HG03097 (cell line): ENCODE measurements at regions not wholly inside any gene's neighbourhood (a gene's known extent, or its start where the extent isn't known, plus 50 kb on each side); places are given as distances from the start of the nearest gene placed in this dataset.
"Not testable (repeated sequence)": the region's sequence is repeated elsewhere in the genome, so short reads cannot be mapped to it uniquely, and the experiment has no call there.

Source experiments
- ATAC-seq: cut with Tn5 transposase; IDR thresholded peaks from one replicate; pipeline ENCODE4 v1.9.1; 2021; ENCODE audit not compliant: unreplicated experiment, low FRiP score

DNA sequence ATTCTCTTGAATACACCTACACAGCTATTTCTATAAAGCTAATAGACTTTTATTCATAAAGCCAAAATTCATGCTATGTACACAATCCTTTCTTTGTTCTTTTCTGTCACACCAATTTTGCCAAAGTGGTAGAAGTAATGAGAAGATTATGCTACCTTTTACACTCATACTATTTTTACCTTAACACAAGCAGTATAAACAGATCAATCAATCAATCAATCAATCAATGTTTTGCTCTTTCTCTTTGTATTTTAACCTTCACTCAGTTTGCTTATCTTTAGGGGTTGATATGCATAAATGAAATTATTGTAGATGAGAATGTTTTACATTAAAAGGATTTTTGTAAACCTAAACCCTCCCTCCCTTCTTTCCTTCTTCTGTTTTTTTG, 878.6 kb downstream of the RAPGEF2 start:
- ATAC-seq, result no peak

DNA sequence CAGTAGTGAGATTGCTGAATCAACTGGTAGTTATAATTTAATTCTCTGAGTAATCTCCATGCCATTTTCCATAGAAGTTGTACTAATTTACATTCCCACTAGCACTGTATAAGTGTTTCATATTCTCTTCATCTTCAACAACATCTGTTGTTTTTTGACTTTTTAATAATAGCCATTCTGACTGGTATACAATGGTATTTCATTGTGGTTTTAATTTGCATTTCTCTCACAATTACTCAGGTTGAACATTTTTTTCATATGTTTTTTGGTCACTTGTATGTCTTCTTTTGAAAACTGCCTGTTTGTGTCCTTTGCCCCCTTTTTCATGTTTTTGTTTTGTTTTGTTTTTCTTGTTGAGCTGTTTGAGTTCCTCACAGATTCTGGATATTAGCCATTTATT, 880.2 kb downstream of the RAPGEF2 start:
- no peak for ATAC-seq

DNA sequence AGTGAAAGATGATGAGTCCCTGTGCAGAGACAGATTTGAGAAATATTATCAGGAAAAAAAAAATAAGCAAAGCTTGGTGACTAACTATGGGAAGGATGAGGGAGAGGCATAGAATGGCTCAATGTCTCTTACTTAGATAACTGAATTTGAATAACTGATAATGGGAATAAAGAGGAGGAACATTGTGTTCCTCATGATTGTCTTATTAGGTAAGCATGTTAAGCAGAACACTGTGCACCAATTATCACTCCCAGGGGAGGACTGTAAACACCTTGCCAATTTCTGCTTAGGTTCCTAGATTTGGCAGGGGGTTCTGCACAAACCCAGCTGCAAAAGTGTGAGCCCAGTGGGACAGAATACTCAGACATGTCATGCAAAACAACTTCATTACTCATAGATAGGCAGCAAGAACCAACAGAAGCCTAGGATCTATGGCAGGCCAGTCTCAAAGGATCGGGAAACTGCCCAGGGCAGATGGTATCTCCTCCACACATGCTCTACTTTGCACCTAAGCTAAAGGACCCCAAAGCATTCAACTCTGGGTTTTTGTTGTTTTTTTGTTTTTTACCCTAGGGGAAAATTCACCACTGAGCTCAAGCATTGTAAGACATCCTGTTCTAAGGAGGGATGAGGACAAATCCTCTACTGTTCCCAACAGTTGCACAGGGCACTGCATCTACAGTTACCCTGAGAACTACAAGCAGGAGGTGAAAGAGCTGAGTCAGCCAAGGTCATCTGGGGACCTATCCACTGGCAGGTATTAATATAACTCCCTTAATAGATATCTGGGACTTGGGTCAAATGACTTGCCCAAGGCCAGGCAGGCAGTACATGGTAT, 907.0 kb downstream of the RAPGEF2 start:
- no peak for ATAC-seq

DNA sequence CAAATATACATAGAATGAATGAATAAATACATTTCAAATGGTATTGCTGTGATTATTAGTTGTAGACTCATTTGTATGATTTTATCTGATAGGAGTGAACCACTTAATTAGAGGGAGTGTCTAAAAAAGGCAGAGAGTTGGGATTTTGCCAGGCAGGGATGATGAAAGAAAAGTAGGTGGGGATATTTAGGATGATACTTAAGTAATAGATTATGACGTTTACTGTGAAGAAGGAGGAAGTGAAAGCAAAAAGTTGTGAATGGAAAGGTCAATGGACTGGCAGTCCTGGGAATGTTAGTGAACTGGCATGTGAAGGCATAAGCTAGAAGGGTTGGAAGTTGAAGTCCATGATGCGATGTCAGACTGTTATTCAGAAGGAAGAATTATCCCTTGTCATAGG, 917.1 kb downstream of the RAPGEF2 start:
- no peak for ATAC-seq

DNA sequence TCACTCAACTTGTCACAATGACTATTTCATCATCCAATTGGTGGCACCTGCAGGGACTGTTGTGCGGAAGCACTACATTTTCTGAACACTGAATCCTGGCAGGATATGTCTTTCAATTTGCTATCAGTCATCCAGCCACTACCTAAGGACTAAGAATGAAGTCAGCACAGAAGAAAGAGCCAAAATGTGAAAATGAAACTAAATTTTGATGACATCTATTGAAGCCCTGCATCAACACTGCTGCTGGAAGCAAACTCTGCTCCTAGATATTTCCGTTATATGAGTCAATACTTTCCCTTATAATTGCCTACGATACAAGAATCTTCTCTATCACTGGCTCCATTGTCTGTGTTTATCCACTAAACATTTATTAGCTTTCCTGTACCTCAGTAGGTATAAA, 917.9 kb downstream of the RAPGEF2 start:
- ATAC-seq, result no peak

DNA sequence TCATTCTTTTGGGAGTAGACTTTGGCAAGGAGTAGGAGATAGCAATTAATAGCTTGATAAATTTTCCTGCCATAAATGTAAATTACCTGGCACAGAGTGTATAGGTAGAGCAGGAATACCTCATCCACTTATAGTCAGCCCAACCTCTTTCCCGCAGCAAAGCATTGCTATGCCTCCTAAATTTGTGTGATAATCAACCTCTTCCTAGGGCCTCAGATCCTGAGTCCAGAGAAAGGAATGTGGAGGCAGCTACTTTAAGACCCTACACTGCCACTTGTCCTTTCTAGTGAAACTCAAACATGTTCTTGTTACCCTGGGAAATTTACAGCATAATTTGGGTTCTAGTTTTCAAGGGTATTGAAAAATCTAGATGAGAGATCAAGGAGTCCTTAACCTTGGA, 919.0 kb downstream of the RAPGEF2 start:
- ATAC-seq, result no peak

DNA sequence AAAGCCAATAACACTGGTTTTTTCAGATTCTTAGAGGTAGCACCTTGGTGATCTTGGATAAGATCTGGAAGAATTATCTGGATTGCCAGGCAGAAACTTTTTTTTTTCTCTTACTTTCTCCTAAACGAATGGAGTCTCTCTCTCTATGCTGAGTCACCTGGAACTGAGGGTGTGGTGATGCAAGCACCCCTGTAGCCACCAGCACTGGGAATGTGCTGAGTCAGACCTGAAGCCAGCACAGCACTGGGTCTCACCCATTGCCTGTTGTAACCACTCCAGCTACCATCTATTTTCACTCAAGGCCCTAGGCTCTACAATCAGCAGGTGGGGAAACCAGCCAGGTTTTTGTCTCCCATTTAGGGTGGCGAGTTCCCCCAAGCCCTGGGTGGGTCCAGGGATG, 923.8 kb downstream of the RAPGEF2 start:
- ATAC-seq, result no peak

DNA sequence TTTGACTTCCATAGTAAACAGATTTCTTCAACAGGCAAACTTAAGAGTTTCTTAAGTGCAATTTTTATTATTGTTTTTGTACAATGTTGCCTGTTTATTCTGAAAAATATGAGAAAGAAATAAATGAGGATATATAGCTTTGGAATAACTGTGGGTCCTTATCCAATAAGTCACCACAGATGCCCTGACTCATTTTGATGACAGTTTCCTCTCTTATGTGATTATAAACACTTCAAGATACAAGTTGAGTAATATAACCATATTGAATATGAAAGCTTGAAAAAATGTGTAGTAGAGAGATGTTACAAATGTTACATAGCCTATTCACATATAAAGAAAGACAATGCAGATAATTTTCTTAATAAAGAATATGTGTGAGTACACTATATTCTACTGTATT, 931.6 kb downstream of the RAPGEF2 start:
- ATAC-seq, result no peak

DNA sequence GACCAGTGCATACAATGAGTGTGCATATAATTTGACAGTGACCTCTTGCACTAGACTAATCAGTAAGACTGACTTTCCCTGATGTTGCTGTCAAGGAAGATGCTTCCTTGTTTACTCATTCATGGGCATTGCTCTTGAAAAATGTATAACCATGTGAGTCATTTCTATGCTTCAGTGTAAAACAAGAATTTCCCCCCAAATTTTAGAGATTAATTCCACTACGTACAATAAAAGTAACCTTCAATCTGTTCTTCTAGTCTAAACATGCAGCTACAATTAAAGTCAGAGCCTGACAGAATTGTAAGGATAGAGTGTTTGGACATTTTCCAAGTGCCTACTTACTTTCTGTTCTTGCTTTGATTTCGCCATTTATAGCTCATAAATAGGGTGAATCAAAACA, 935.7 kb downstream of the RAPGEF2 start:
- ATAC-seq, result no peak

DNA sequence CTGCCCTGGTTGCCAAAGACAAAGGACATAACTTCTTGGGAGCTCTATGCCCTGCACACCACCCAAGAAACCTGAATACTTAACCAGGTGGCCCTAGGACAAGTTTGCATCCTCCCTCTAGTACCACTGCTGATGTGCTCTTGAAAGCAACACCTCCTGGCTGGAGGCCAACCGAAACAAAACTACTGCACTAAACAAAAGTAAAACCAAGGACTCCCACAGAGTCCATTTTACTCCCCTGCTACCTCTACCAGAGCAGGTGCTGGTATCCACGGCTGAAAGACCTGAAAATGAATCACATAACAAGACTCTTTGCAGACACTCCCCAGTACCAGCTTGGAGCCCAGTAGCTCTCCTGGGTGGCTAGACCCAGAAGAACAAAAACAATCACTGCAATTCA, 941.8 kb downstream of the RAPGEF2 start:
- no peak for ATAC-seq

DNA sequence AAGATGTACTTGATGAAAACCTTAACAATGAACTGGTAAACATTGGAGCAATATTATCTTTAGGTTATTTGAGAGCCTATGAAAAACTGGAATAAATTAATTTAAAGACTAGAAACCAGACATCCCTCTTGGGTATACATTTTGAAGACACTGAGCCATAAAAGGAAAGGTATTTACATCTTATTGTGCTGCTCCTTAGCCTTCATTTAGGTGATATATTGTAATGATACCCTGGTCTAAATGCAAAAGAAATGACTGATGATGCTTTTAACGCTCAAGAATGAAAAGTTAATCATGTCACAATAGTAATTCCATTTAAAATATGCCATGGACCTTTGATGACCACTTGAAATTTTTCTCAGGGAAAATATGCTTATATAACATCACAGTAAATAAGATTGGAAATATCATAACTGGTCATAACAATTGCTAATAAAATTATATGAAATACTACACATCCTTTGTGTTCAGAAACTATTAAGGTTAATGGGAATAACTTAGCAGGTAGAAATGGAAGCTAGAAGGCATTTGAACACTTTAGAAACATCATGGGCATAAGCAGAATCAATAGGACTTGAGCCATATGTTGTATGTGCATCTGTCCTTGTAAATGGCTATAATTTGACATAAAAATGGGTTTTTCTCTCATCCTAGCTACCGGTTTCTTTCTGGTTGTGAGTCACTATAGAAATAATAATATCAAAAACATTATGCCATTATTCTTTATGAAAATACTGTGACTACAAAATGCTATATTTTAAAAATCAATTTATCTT, 979.7 kb downstream of the RAPGEF2 start:
- no peak for ATAC-seq

DNA sequence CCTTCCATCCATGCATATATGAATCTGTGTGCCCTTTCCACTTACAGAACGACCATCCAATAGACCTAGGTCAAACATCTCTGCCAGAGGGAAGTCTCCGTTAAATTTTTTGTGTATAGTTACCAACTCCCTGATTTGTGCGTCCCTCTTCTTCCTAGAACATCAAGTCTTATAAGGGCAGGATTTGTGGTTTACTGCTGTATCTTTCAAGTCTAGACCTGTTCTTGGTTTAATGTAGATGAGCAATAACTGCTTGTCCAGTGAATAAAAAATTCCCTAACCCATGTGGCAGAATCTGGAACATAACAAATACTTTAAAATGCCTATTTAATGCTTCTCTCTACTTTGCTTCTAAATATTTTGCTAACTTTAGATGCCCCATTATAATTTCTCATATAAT, 988.8 kb downstream of the RAPGEF2 start:
- ATAC-seq, result no peak

DNA sequence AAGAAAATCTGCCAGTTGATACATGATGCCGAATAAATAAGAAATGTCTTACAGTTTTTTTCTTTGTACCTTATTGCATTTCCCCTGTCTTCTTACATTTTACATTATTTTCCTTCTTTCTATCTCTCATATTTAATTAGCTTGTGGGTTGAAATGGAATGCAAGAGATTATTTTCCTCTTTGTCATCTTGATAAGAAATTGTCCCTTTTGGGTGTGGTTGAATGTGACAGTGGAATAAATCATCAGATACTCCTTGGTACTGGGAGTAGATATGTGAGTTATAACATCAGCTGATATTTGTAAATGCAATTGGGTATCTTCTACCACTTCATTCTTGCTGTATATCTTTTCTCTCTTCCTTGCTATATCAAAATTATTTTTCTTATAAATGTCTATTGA, 997.4 kb downstream of the RAPGEF2 start:
- no peak for ATAC-seq

DNA sequence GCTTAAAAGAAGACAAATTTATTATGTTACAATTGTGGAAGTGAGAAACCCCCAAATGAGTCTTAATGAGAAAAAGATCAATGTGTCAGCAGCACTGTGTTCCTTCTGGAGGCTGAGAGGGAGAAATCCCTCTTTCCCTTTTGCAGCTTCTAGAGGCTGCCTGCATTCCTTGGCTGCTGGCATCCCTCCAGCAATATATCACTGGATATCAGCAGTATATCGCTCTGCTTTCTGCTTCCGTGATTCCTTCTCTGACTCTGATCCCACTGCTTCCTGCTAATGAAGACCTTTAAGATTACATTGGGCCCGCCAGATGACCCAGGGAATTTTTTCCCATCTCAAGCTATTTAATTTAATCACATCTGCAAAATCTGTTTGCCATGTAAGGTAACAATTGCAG, 1008.0 kb downstream of the RAPGEF2 start:
- ATAC-seq, result no peak

DNA sequence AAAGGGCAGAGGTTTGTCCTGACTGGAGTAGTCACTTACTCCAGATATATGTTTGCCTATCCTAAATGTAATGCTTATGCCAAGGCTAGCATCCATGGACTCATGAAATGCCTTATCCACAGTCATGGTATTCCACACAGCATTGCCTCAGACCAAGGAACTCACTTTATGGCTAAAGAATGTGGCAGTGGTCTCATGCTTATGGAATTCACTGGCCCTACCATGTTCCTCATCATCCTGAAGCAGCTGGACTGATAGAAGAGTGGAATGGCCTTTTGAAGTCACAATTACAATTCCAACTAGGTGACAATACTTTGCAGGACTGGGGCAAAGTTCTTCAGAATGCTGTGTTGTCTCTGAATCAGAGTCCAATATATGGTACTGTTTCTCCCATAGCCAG, 1014.8 kb downstream of the RAPGEF2 start:
- no peak for ATAC-seq

DNA sequence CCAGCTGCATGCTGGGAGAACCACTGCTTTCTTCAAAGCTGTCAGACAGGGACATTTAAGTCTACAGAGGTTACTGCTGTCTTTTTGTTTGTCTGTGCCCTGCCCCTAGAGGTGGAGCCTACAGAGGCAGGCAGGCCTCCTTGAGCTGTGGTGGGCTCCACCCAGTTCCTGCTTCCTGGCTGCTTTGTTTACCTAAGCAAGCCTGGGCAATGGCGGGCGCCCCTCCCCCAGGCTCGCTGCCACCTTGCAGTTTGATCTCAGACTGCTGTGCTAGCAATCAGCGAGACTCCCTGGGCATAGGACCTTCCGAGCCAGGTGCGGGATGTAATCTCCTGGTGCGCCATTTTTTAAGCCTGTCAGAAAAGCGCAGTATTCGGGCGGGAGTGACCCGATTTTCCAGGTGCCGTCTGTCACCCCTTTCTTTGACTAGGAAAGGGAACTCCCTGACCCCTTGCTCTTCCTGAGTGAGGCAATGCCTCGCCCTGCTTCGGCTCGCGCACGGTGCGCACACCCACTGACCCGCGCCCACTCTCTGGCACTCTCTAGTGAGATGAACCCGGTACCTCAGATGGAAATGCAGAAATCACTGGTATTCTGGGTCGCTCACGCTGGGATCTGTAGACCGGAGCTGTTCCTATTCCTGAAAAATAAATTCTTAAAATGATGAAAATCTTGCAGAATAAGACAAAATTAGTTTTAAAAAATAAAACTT, 1022.9 kb downstream of the RAPGEF2 start:
- ATAC-seq, result not testable (repeated sequence)

DNA sequence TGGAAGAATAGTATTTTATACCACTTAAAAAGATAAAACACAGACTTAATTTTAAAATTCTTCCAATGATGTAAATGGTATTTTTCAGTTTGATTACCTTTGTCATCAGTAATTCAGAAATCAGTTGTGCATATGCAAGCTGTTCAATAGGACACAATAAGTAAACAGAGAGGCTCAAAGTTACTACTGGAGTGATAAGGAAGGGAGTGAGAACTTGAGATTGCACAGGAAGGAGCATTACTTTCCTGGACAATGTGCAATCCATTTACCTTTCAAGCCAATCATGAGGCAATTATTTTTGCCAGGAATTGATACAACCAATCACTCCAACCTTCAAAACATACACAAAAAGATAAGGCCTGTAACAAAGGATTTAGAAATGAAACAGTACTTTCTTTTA, 1024.3 kb downstream of the RAPGEF2 start:
- ATAC-seq, result no peak

DNA sequence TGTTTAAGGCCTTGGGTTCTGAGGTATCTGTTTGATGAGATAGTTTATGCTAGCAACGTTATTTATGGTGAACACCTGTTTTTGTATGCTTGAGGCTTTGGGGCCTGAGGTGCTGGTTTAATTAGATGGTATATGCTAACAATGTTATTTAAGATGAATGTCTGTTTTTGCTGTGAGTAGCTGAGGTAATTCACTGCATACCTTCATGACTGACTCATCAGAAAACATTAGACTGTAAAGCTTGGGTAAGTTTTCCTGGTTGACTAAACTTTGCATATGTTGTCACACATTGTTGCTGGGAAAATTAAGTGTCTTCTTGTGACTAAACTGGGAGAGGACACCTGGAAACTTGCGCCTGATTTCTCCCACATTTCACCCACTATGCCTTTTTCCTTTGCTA, 1026.6 kb downstream of the RAPGEF2 start:
- ATAC-seq, result no peak

DNA sequence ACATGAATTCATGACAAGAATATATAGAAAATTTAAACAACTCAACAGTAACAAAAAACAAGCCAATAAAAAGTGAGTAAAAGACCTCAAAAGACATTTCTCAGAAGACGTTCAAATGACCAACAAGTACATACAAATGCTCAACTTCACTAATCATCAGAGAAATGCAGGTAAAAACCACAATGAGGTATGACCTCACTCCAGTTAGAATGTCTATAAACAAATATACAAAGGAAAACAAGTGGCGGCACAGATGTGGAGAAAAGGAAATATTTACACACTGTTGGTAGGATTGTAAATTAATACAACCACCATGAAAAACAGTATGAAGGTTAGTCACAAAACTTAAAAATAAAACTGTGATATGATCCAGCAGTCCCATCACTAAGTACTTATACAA, 1033.1 kb downstream of the RAPGEF2 start:
- no peak for ATAC-seq

DNA sequence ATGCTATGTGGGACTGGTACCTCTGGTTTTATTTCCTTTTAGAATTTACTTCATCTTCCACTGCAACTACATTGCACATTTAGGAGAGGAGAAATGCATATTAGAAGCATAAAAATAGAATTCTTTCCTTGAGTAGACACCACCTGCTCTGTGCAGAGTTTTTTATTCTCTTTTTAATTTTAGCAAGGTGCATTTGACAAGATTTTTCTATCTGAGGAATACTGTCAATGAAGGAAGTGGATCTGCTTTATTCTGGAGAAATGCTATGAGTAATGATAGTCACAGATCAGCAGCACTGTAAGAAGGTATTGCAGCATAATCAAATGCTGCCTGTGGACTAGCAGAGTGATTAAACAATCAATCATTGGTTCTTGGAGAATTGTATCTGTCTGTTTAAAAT, 1038.3 kb downstream of the RAPGEF2 start:
- ATAC-seq, result no peak

DNA sequence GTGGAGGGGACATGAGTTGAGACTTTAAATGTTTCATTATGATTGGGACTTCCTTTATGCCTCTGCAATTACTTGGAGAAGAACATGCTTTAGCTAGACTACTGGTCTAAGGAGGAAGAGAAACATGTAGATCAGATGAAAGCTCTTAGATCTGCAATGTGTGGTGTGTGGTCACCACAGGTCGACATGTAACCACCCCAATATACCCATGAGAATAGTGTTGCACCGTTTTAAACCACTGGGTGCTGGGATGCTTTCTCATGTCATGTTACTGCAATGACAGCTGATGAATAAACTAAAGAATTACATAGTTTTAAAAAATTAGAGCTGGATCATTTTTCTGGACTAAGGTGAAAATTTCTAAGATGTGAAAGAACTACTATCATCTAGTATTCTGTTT, 1039.7 kb downstream of the RAPGEF2 start:
- peak; percentile 100 for ATAC-seq
